ENCODE measurements at regions not wholly inside any gene's neighbourhood (a gene's known extent, or its start where the extent isn't known, plus 50 kb on each side); places are given as distances from the start of the nearest gene placed in this dataset.

DNA sequence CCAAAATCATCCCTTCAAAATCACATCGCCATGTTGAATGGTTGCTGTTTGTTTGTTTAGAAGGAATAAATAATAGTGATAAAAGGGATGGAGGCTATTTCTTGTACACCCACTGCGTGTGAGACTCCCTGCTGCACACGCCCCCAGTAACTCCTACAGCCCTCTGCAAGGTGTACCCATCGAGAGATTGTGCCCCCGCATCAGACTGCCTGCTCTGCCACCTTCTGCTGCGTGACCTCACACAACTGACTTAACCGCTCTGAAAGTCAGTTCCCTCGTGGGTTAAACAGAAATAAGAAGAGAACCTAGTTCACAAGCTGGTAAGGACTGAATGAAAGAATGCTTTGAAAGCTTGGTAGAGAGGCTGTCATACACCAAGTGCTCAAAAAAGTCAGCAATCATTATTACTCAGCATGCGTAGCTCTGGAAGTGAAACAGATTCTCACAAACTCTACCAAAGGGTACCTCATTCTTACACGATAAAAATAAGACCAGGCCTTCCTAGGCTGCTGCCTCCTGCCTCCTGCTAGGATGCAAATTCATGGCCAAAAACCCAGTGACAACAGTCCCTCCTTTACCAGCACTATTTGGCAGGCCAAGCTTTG, 147.1 kb downstream of the CPEB2 start (continued):
- no peak for TF ChIP-seq IRF4 (IDR thresholded peaks at IDR 0.05; ENCODE audit: low read depth, low read length)

DNA sequence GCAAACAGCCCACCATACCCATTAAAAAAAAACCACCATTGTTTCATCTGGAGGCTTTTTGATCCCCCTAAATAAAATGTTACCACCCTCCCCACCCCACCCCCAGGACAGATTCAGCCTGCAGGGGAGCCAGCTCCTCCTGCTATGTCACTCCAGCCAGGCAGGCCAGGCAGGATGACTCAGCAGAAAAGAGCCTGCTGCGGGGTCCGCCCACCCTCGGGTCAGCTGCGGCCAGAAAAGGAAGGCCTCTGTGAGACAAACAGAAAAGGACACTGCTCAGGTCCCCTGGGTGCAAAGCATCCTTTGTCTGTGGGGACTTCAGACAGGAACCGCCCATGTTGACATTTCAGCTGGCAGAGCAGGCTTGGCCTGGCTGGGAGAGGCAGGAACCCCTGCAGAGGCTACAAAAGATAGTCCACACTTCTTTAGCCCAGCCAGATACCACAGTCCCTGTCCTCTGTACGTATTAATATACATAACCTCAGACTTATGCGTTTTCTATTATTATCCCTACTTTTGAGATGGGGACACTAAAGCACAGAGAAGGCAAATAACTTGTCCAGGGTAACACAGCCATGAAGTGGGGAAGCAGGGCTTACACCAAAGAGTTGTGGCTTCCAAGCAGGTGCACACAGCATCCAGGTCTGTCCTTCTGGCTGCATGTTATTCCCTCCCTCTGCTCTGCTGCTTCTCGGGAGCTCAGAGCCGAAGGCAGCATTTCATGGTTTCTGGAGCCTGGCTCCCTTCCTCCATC, 147.7 kb downstream of the CPEB2 start:
- TF ChIP-seq BACH1 (IDR thresholded peaks at IDR 0.05; ENCODE audit: borderline replicate concordance): peak; percentile 99
- 0 out of 2 replicates have a peak, but pooled peaks have one; percentile 20 for TF ChIP-seq ZBED1 (IDR thresholded peaks at IDR 0.05; ENCODE audit: borderline replicate concordance)
- TF ChIP-seq TCF12 (IDR thresholded peaks at IDR 0.05; ENCODE audit: low read depth, low read length): no peak
- TF ChIP-seq MEF2B (IDR thresholded peaks at IDR 0.05; ENCODE audit: partially characterized antibody, poor library complexity, severe bottlenecking): peak; percentile 27
- H3K79me2 ChIP-seq (ENCODE audit: control insufficient read depth, insufficient read depth, low read length): no peaks in the 10 kb centered on the region
- POLR2A ChIA-PET: no interaction called here
- no peak overlapping the region for H3K4me3 ChIP-seq
- no peak overlapping the region for H3K9ac ChIP-seq (ENCODE audit: control insufficient read depth, insufficient read depth, low read length)
- no TSS peak for BruUV-seq (replicated peaks)
- CTCF ChIA-PET: no interaction called here
- ATAC-seq (peak; percentile 88), FAIRE-seq (no peak), DNase-seq (ENCODE audit: low read depth, low spot score) (peak; percentile 19)
- in situ Hi-C loops (cut with MboI) (no loop called here), intact Hi-C loops (cut with micrococcal nuclease; ENCODE audit: unreplicated experiment) (loop anchor here (10.0 kb wide), 1 partner anchor 405 kb away; no protein-coding TSS in a partner anchor)
- H3K4me2 ChIP-seq (ENCODE audit: control insufficient read depth, insufficient read depth): no peak overlapping the region
- H3K36me3 ChIP-seq (ENCODE audit: control insufficient read depth in 2 of 2, insufficient read depth in 2 of 2, low read length in 1 of 2): no peaks in the 10 kb centered on the region
- RAD21 ChIA-PET (ENCODE audit: unreplicated experiment): no interaction called here
- H3K27me3 ChIP-seq (replicated peaks in 1 of 2; ENCODE audit: control insufficient read depth in 2 of 2, insufficient read depth in 2 of 2, low read length in 1 of 2): no peaks in the 10 kb centered on the region
- SMC1A ChIA-PET (ENCODE audit: uncharacterized antibody, unreplicated experiment): interaction anchor here (1.6 kb wide), 1 partner anchor 82 kb away, joined by 3 read pairs; no protein-coding TSS in a partner anchor
- peak overlapping the region; percentile 24 for H3K27ac ChIP-seq (ENCODE audit: control insufficient read depth, insufficient read depth)
- peak overlapping the region; percentile 19 for H2AFZ ChIP-seq (ENCODE audit: control insufficient read depth, low read depth, low read length)
- WGBS (ENCODE audit: insufficient coverage, insufficient replicate concordance, low lambda C conversion rate, missing lambda C conversion rate): 41% methylated on average over 9 of the region's 9 CpGs
- no peaks in the 10 kb centered on the region for H4K20me1 ChIP-seq (ENCODE audit: control insufficient read depth, insufficient read depth)
- H3K4me1 ChIP-seq (ENCODE audit: control insufficient read depth, insufficient read depth, low read length): peaks cover 6% of the 10 kb centered on the region
- H3K9me3 ChIP-seq (replicated peaks; ENCODE audit: control insufficient read depth, insufficient read depth, low read length): no peaks in the 10 kb centered on the region
